Endodermal cell (in vitro differentiated cells): ENCODE measurements at regions not wholly inside any gene's neighbourhood (a gene's known extent, or its start where the extent isn't known, plus 50 kb on each side); places are given as distances from the start of the nearest gene placed in this dataset.

Source experiments
- DNase-seq: peaks from one replicate; pipeline ENCODE4 v3.0.0-alpha.2; 2017
- H3K27ac ChIP-seq: 2 replicates; pipeline ENCODE4 v1.5.1; 2013; ENCODE audit warnings: mild to moderate bottlenecking, low read depth, low read length, moderate library complexity
- H3K27me3 ChIP-seq: 2 replicates; pipeline ENCODE4 v1.6.1; 2013; ENCODE audit warnings: mild to moderate bottlenecking, low read length, moderate library complexity; ENCODE audit not compliant: insufficient read depth, control insufficient read depth, poor library complexity, severe bottlenecking
- H3K36me3 ChIP-seq: 2 replicates; pipeline ENCODE4 v1.7.0; 2013; ENCODE audit warnings: mild to moderate bottlenecking, low read length, moderate library complexity; ENCODE audit not compliant: control insufficient read depth, insufficient read depth
- H3K4me1 ChIP-seq: one replicate; pipeline ENCODE4 v1.7.0; 2013; ENCODE audit warnings: low read length; ENCODE audit not compliant: control insufficient read depth, insufficient read depth
- H3K4me3 ChIP-seq: 2 replicates; pipeline ENCODE4 v1.5.1; 2013; ENCODE audit warnings: mild to moderate bottlenecking, low read length, moderate library complexity
- H3K9ac ChIP-seq: 2 replicates; pipeline ENCODE4 v1.6.1; 2013; ENCODE audit warnings: mild to moderate bottlenecking, low read length, moderate library complexity; ENCODE audit not compliant: poor library complexity, severe bottlenecking; ENCODE audit errors: extremely low read depth
- H3K9me3 ChIP-seq: 2 replicates; pipeline ENCODE4 v1.6.1; 2013; ENCODE audit warnings: mild to moderate bottlenecking, low read length, moderate library complexity; ENCODE audit not compliant: control insufficient read depth
- H3K27ac Mint-ChIP-seq: 2 replicates; pipeline ENCODE4 v1.8.0; 2020; ENCODE audit warnings: mixed read lengths
- H3K27me3 Mint-ChIP-seq: 2 replicates; pipeline ENCODE4 v1.8.0; 2021; ENCODE audit warnings: mild to moderate bottlenecking, mixed read lengths; ENCODE audit not compliant: insufficient read depth
- H3K36me3 Mint-ChIP-seq: 2 replicates; pipeline ENCODE4 v1.8.0; 2020; ENCODE audit warnings: low read depth, mixed read lengths
- H3K4me1 Mint-ChIP-seq: 2 replicates; pipeline ENCODE4 v1.8.0; 2020; ENCODE audit warnings: mixed read lengths
- H3K4me3 Mint-ChIP-seq: 2 replicates; pipeline ENCODE4 v1.8.0; 2020; ENCODE audit warnings: mild to moderate bottlenecking, moderate library complexity, mixed read lengths
- H3K9me3 Mint-ChIP-seq: 2 replicates; pipeline ENCODE4 v1.8.0; 2020; ENCODE audit warnings: mild to moderate bottlenecking, mixed read lengths
- WGBS, 2 experiments: methylation state at CpG; one replicate each; pipeline versions ENCODE4 v1.1.5 to v1.1.7; 2013; ENCODE audit warnings: missing lambda C conversion rate in 2 of 2, mixed read lengths in 1 of 2; ENCODE audit not compliant: insufficient coverage in 1 of 2, insufficient read length in 1 of 2; 5-methylcytosine and 5-hydroxymethylcytosine counted together
- TF ChIP-seq, protein P1 (sequence below): fragments of 200-600 bp; sonication (generic); conservative IDR thresholded peaks from 2 replicates; pipeline ENCODE4 v1.5.0; 2021; ENCODE audit warnings: antibody characterized with exemption, mild to moderate bottlenecking

- Histone ChIP-seq H3K9me3 (no peaks in the 10 kb centered on the region), H3K4me3 (no peak overlapping the region), H3K9ac (no peak overlapping the region), H3K36me3 (no peaks in the 10 kb centered on the region), H3K27ac (no peak overlapping the region), H3K4me1 (no peaks in the 10 kb centered on the region), H3K27me3 (peaks cover 5% of the 10 kb centered on the region)
- 87 to 92% methylated on average over 4 of the region's 4 CpGs for WGBS, 2 experiments
- Mint-ChIP-seq H3K9me3 (no peaks in the 10 kb centered on the region), H3K27ac (no peak overlapping the region), H3K36me3 (no peaks in the 10 kb centered on the region), H3K27me3 (peaks cover 5% of the 10 kb centered on the region), H3K4me3 (no peak overlapping the region), H3K4me1 (no peaks in the 10 kb centered on the region)
- DNase-seq, result no peak
- TF ChIP-seq, protein P1, sequence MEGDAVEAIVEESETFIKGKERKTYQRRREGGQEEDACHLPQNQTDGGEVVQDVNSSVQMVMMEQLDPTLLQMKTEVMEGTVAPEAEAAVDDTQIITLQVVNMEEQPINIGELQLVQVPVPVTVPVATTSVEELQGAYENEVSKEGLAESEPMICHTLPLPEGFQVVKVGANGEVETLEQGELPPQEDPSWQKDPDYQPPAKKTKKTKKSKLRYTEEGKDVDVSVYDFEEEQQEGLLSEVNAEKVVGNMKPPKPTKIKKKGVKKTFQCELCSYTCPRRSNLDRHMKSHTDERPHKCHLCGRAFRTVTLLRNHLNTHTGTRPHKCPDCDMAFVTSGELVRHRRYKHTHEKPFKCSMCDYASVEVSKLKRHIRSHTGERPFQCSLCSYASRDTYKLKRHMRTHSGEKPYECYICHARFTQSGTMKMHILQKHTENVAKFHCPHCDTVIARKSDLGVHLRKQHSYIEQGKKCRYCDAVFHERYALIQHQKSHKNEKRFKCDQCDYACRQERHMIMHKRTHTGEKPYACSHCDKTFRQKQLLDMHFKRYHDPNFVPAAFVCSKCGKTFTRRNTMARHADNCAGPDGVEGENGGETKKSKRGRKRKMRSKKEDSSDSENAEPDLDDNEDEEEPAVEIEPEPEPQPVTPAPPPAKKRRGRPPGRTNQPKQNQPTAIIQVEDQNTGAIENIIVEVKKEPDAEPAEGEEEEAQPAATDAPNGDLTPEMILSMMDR, result no peak
Observed at GRCh38 chr15:98221577-98221976, 261.1 kb downstream of the ARRDC4 start.

DNA sequence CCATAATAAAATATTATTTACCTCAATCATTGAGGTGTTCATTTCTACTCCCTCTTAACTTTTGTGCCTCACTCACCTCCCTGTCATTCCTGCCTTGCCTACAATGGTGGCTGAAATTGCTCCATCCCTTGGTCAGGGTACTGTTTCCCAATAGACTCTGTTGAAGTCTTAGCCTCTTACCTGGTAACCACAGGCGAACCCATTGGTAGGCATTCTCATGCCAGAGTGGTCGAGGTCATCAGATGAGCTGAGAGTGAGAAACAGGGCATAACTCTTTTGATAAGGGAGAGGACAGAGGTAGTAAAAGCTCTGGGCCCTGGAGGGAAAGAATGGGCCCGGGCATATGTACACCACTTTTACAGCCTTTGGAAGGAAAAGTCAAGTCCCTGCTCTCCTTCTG is 265.6 kb downstream of the ARRDC4 start:
- no peak overlapping the region for H3K27ac Mint-ChIP-seq
- no peak for DNase-seq
- Histone ChIP-seq H3K36me3 (no peaks in the 10 kb centered on the region), H3K4me3 (no peak overlapping the region), H3K4me1 (peaks cover 6% of the 10 kb centered on the region), H3K27me3 (peaks cover 22% of the 10 kb centered on the region), H3K9me3 (no peaks in the 10 kb centered on the region), H3K9ac (no peak overlapping the region), H3K27ac (no peak overlapping the region)
- H3K4me3 Mint-ChIP-seq, result no peak overlapping the region
- H3K4me1 Mint-ChIP-seq, result peaks cover 6% of the 10 kb centered on the region
- H3K36me3 Mint-ChIP-seq, result no peaks in the 10 kb centered on the region
- peaks cover 10% of the 10 kb centered on the region for H3K27me3 Mint-ChIP-seq
- H3K9me3 Mint-ChIP-seq, result no peaks in the 10 kb centered on the region
- TF ChIP-seq, protein P1, result no peak
- 95 to 96% methylated on average over 3 of the region's 3 CpGs for WGBS, 2 experiments

GRCh38 chr15:98226578-98226977 is 266.1 kb downstream of the ARRDC4 start:
- H3K36me3 Mint-ChIP-seq, result no peaks in the 10 kb centered on the region
- H3K4me1 ChIP-seq, result peaks cover 6% of the 10 kb centered on the region
- WGBS, 2 experiments, result 88% methylated on average over 2 of the region's 2 CpGs; no CpG with 5 or more reads in 1 of the 2 experiments
- no peak overlapping the region for H3K4me3 Mint-ChIP-seq
- H3K4me1 Mint-ChIP-seq, result peaks cover 6% of the 10 kb centered on the region
- H3K4me3 ChIP-seq, result no peak overlapping the region
- H3K9ac ChIP-seq, result no peak overlapping the region
- H3K27ac ChIP-seq, result no peak overlapping the region
- H3K9me3 ChIP-seq, result no peaks in the 10 kb centered on the region
- TF ChIP-seq, protein P1, result no peak
- H3K27me3 Mint-ChIP-seq, result peaks cover 10% of the 10 kb centered on the region
- H3K27ac Mint-ChIP-seq, result no peak overlapping the region
- DNase-seq, result no peak
- H3K9me3 Mint-ChIP-seq, result no peaks in the 10 kb centered on the region
- no peaks in the 10 kb centered on the region for H3K36me3 ChIP-seq
- H3K27me3 ChIP-seq, result peaks cover 22% of the 10 kb centered on the region
